ENCODE measurements at regions not wholly inside any gene's neighbourhood (a gene's known extent, or its start where the extent isn't known, plus 50 kb on each side); places are given as distances from the start of the nearest gene placed in this dataset.

GRCh38 chr2:183665425-183665824 lies 541.2 kb downstream of the NUP35 start:
- TF ChIP-seq CTCF (IDR thresholded peaks at IDR 0.05) (no peak), POLR2A (IDR thresholded peaks at IDR 0.05; ENCODE audit: low read depth) (no peak), EP300 (IDR thresholded peaks at IDR 0.05) (no peak), POLR2AphosphoS5 (IDR thresholded peaks at IDR 0.05) (no peak)
- DNase-seq (ENCODE audit: extremely low spot score): no peak
- peaks cover 9 to 21% (median 14%) of the 10 kb centered on the region in 4 donors for H3K4me1 ChIP-seq
- intact Hi-C loops (cut with DNase I): no loop called here
- peak overlapping the region in 1 of 4 donors; percentile 26 for H3K27ac ChIP-seq (replicated peaks in 1 of 4)
- no peak overlapping the region for H3K4me3 ChIP-seq
- H3K36me3 ChIP-seq: no peaks in the 10 kb centered on the region
- H3K9me3 ChIP-seq: no peaks in the 10 kb centered on the region
- H3K27me3 ChIP-seq: no peaks in the 10 kb centered on the region
- 28% methylated on average over 3 of the region's 3 CpGs for WGBS

GRCh38 chr2:183666031-183666430 lies 541.8 kb downstream of the NUP35 start:
- WGBS: 19% methylated on average over 1 of the region's 1 CpG
- intact Hi-C loops (cut with DNase I): no loop called here
- H3K9me3 ChIP-seq: no peaks in the 10 kb centered on the region
- H3K27ac ChIP-seq (replicated peaks in 1 of 4): peak overlapping the region in 1 of 4 donors; percentile 26
- peaks cover 9 to 21% (median 14%) of the 10 kb centered on the region in 4 donors for H3K4me1 ChIP-seq
- DNase-seq (ENCODE audit: extremely low spot score): no peak
- no peaks in the 10 kb centered on the region for H3K36me3 ChIP-seq
- H3K27me3 ChIP-seq: no peaks in the 10 kb centered on the region
- TF ChIP-seq CTCF (IDR thresholded peaks at IDR 0.05) (no peak), POLR2A (IDR thresholded peaks at IDR 0.05; ENCODE audit: low read depth) (no peak), EP300 (IDR thresholded peaks at IDR 0.05) (no peak), POLR2AphosphoS5 (IDR thresholded peaks at IDR 0.05) (no peak)
- H3K4me3 ChIP-seq: no peak overlapping the region

- no peak for DNase-seq (ENCODE audit: extremely low spot score)
- H3K27me3 ChIP-seq: no peaks in the 10 kb centered on the region
- H3K9me3 ChIP-seq: no peaks in the 10 kb centered on the region
- no peaks in the 10 kb centered on the region for H3K36me3 ChIP-seq
- no peak for TF ChIP-seq POLR2A (IDR thresholded peaks at IDR 0.05; ENCODE audit: low read depth)
- TF ChIP-seq EP300 (IDR thresholded peaks at IDR 0.05): no peak
- TF ChIP-seq POLR2AphosphoS5 (IDR thresholded peaks at IDR 0.05): no peak
- no peak for TF ChIP-seq CTCF (IDR thresholded peaks at IDR 0.05)
- WGBS: 77% methylated on average over 2 of the region's 2 CpGs
- no peak overlapping the region for H3K4me3 ChIP-seq
- no peak overlapping the region for H3K27ac ChIP-seq (replicated peaks in 1 of 4)
- H3K4me1 ChIP-seq: peaks cover 2 to 6% (median 3%) of the 10 kb centered on the region in 4 donors
- intact Hi-C loops (cut with DNase I): no loop called here
Observed at GRCh38 chr2:183671233-183671632, 547.0 kb downstream of the NUP35 start.

- H3K4me3 ChIP-seq: no peak overlapping the region
- intact Hi-C loops (cut with DNase I): no loop called here
- no peaks in the 10 kb centered on the region for H3K27me3 ChIP-seq
- H3K27ac ChIP-seq (replicated peaks in 1 of 4): no peak overlapping the region
- H3K4me1 ChIP-seq: no peaks in the 10 kb centered on the region
- no peak for DNase-seq (ENCODE audit: extremely low spot score)
- no peaks in the 10 kb centered on the region for H3K36me3 ChIP-seq
- 64% methylated on average over 5 of the region's 5 CpGs for WGBS
- TF ChIP-seq EP300 (IDR thresholded peaks at IDR 0.05) (no peak), POLR2AphosphoS5 (IDR thresholded peaks at IDR 0.05) (no peak), POLR2A (IDR thresholded peaks at IDR 0.05; ENCODE audit: low read depth) (no peak), CTCF (IDR thresholded peaks at IDR 0.05) (no peak)
- H3K9me3 ChIP-seq: no peaks in the 10 kb centered on the region
Observed at GRCh38 chr2:183678908-183679307, 554.7 kb downstream of the NUP35 start.

GRCh38 chr2:183680573-183680972 lies 556.3 kb downstream of the NUP35 start:
- H3K36me3 ChIP-seq: no peaks in the 10 kb centered on the region
- TF ChIP-seq CTCF (IDR thresholded peaks at IDR 0.05) (no peak), POLR2A (IDR thresholded peaks at IDR 0.05; ENCODE audit: low read depth) (no peak), POLR2AphosphoS5 (IDR thresholded peaks at IDR 0.05) (no peak), EP300 (IDR thresholded peaks at IDR 0.05) (no peak)
- no peaks in the 10 kb centered on the region for H3K27me3 ChIP-seq
- WGBS: 90% methylated on average over 2 of the region's 2 CpGs
- peaks cover 0 to 2% (median 0%) of the 10 kb centered on the region in 4 donors for H3K9me3 ChIP-seq
- DNase-seq (ENCODE audit: extremely low spot score): no peak
- no peaks in the 10 kb centered on the region for H3K4me1 ChIP-seq
- no peak overlapping the region for H3K27ac ChIP-seq (replicated peaks in 1 of 4)
- no peak overlapping the region for H3K4me3 ChIP-seq
- intact Hi-C loops (cut with DNase I): no loop called here

Data from esophagus muscularis mucosa (tissue), 4 donors.